GM23248 (cell line): ENCODE measurements at regions not wholly inside any gene's neighbourhood (a gene's known extent, or its start where the extent isn't known, plus 50 kb on each side); places are given as distances from the start of the nearest gene placed in this dataset.

Source experiments
- EZH2 ChIP-seq: fragments of 200-600 bp; sonication (generic); IDR thresholded peaks from 2 replicates; pipeline ENCODE4 v1.6.1; 2018; ENCODE audit warnings: antibody characterized with exemption, mild to moderate bottlenecking; ENCODE audit not compliant: insufficient read depth, poor library complexity, severe bottlenecking
- EZH2phosphoT487 ChIP-seq: fragments of 200-600 bp; sonication (generic); IDR thresholded peaks from 2 replicates; pipeline ENCODE4 v1.6.1; 2018; ENCODE audit warnings: antibody characterized with exemption, moderate library complexity, mild to moderate bottlenecking, low read depth; ENCODE audit not compliant: insufficient read depth

- TF ChIP-seq EZH2 = no peak
- TF ChIP-seq EZH2phosphoT487 = no peak
Measured at GRCh38 chrY:7697506-7697905, 786.0 kb upstream of the AMELY start.
